Spleen (tissue), 11 donors: ENCODE measurements at regions not wholly inside any gene's neighbourhood (a gene's known extent, or its start where the extent isn't known, plus 50 kb on each side); places are given as distances from the start of the nearest gene placed in this dataset.
A peak's percentile ranks its signal among the peaks of the same experiment; 100 is the strongest.

Experiments
- DNase-seq: peaks from one replicate; pipeline ENCODE4 v3.0.0-alpha.2; 2020
- H3K27ac ChIP-seq, 8 donors: fragments of 200-600 bp; sonication (generic) in 7 of 8; 1 replicate in 4 of 8; 2 replicates in 4 of 8; pipeline versions ENCODE4 v1.5.0 to v1.8.0; 2016 to 2021; ENCODE audit warnings: inconsistent platforms in 4 of 8, mild to moderate bottlenecking in 4 of 8, moderate library complexity in 1 of 8
- H3K27me3 ChIP-seq, 7 donors: fragments of 200-600 bp; sonication (generic) in 6 of 7; replicated peaks in 1 of 7; 1 replicate in 4 of 7; 2 replicates in 3 of 7; pipeline versions ENCODE4 v1.5.0 to v1.8.0; 2016 to 2021; ENCODE audit warnings: inconsistent platforms in 3 of 7, mild to moderate bottlenecking in 1 of 7
- H3K36me3 ChIP-seq, 6 donors: fragments of 200-600 bp; sonication (generic) in 5 of 6; 1 replicate in 4 of 6; 2 replicates in 2 of 6; pipeline versions ENCODE4 v1.5.0 to v1.8.0; 2016 to 2021; ENCODE audit warnings: inconsistent platforms in 2 of 6
- H3K4me1 ChIP-seq, 6 donors: fragments of 200-600 bp; sonication (generic) in 5 of 6; 1 replicate in 3 of 6; 2 replicates in 3 of 6; pipeline versions ENCODE4 v1.5.0 to v1.8.0; 2016 to 2021; ENCODE audit warnings: inconsistent platforms in 3 of 6
- H3K4me3 ChIP-seq, 8 donors: fragments of 200-600 bp; sonication (generic) in 7 of 8; 1 replicate in 4 of 8; 2 replicates in 4 of 8; pipeline versions ENCODE4 v1.5.0 to v1.8.0; 2016 to 2021; ENCODE audit warnings: inconsistent platforms in 4 of 8, mild to moderate bottlenecking in 4 of 8, moderate library complexity in 2 of 8
- H3K9me3 ChIP-seq, 8 donors: fragments of 200-600 bp; sonication (generic) in 7 of 8; 1 replicate in 4 of 8; 2 replicates in 4 of 8; pipeline versions ENCODE4 v1.5.0 to v1.8.0; 2016 to 2021; ENCODE audit warnings: inconsistent platforms in 4 of 8
- POLR2A ChIP-seq, 3 donors: fragments of 450-650 bp; IDR thresholded peaks; one replicate each; pipeline ENCODE4 v1.5.1; 2017; ENCODE audit warnings: antibody characterized with exemption in 3 of 3, mild to moderate bottlenecking in 1 of 3
- POLR2AphosphoS5 ChIP-seq, 3 donors: sonication (generic); formaldehyde crosslinking; IDR thresholded peaks; one replicate each; pipeline ENCODE4 v1.5.1; 2017; ENCODE audit warnings: antibody characterized with exemption in 3 of 3
- WGBS, 5 donors: extraction: QIAGEN DNeasy Blood & Tissue Kit in 3 of 5; methylation state at CpG; one replicate each; pipeline versions ENCODE4 v1.1.5 to v1.1.7; 2013 to 2018; 5-methylcytosine and 5-hydroxymethylcytosine counted together
- intact Hi-C: fragments of 100-400 bp; cut with DNase I; formaldehyde crosslinking; loops from one replicate; pipeline ENCODE4 v1.15.0; 2023; ENCODE audit warnings: low total_unique reads
- TF ChIP-seq, protein P1 (sequence below), 11 experiments: fragments of 200-600 bp in 7 of 11; fragments of 450-650 bp in 4 of 11; sonication (generic) in 4 of 11; IDR thresholded peaks in 8 of 11; conservative IDR thresholded peaks in 3 of 11; 1 replicate in 7 of 11; 2 replicates in 4 of 11; pipeline versions ENCODE4 v1.4.0 to v1.8.0; 2016 to 2021; ENCODE audit warnings: antibody characterized with exemption in 11 of 11, inconsistent platforms in 4 of 11, mild to moderate bottlenecking in 1 of 11
- donor health status: healthy with polysubstance abuse.
- donor health status: DM: no; HTN: no; CAD: no; lungs with moderate emphysema.
- donor health status: DM: no; HTN: no; CAD: no.
- donor health status: Bipolar disorder and iron deficiency.
- donor health status: healthy.
- donor health status: DM: no; HTN: no; CAD: no.
- donor health status: DM: yes; HTN: yes; CAD: no.

DNA sequence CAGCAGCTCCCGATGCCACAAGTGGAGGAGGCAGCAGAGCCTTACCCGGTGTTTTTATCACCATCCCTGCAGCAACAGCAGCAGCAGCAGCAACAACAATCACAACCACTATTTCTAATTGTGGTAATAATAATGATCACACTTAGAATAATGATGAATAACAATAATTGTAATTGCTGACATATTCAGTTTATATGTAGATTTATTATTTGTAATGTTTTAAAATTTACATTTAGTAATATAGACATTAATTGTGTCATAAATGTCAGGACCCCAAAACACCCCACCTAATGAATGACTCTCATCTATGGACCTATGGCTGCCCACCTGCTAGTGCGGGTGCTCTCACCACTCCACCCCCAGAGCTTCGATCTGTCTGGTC lies 170.0 kb downstream of the AHSP start:
- Histone ChIP-seq H3K9me3 (peaks cover 0 to 3% (median 0%) of the 10 kb centered on the region in 8 donors), H3K27ac (no peak overlapping the region), H3K4me3 (no peak overlapping the region), H3K27me3 (peaks cover 0 to 8% (median 0%) of the 10 kb centered on the region in 7 donors), H3K4me1 (peaks cover 9 to 51% (median 37%) of the 10 kb centered on the region in 6 donors), H3K36me3 (peaks cover 0 to 7% (median 1%) of the 10 kb centered on the region in 6 donors)
- WGBS, 5 donors = 90 to 93% (median 92%) methylated on average over 4 of the region's 4 CpGs
- no peak for DNase-seq
- TF ChIP-seq, protein P1, sequence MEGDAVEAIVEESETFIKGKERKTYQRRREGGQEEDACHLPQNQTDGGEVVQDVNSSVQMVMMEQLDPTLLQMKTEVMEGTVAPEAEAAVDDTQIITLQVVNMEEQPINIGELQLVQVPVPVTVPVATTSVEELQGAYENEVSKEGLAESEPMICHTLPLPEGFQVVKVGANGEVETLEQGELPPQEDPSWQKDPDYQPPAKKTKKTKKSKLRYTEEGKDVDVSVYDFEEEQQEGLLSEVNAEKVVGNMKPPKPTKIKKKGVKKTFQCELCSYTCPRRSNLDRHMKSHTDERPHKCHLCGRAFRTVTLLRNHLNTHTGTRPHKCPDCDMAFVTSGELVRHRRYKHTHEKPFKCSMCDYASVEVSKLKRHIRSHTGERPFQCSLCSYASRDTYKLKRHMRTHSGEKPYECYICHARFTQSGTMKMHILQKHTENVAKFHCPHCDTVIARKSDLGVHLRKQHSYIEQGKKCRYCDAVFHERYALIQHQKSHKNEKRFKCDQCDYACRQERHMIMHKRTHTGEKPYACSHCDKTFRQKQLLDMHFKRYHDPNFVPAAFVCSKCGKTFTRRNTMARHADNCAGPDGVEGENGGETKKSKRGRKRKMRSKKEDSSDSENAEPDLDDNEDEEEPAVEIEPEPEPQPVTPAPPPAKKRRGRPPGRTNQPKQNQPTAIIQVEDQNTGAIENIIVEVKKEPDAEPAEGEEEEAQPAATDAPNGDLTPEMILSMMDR (IDR thresholded peaks at IDR 0.05 in 8 of 11, conservative IDR thresholded peaks at IDR 0.05 in 3 of 11) = no peak
- TF ChIP-seq POLR2AphosphoS5 (IDR thresholded peaks at IDR 0.05) (no peak), POLR2A (IDR thresholded peaks at IDR 0.05) (no peak)
- intact Hi-C loops = no loop called here

DNA sequence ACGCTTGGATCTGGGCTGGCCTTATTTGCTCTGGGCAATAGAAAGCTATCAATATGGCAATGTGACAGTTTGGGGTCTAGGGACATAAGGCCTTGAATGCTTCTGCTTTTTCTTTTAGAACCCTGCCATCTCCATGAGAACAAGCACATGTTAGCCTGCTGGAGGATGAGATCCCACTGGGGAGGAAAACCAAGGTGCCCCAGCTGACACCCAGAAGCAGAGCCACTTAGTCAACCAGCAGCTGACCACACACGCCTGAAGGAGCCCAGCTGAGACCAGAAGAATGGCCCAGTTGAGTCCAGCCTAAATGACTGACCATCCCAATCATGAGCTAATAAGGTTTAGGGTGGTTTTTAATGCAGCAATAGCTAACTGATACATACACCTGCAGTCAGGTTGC lies 171.2 kb downstream of the AHSP start:
- peaks cover 0 to 8% (median 0%) of the 10 kb centered on the region in 7 donors for H3K27me3 ChIP-seq
- H3K4me3 ChIP-seq = no peak overlapping the region
- H3K27ac ChIP-seq = no peak overlapping the region
- 78 to 90% (median 86%) methylated on average over 2 of the region's 2 CpGs for WGBS, 5 donors
- no peak for DNase-seq
- H3K4me1 ChIP-seq = peaks cover 9 to 51% (median 37%) of the 10 kb centered on the region in 6 donors
- H3K9me3 ChIP-seq = no peaks in the 10 kb centered on the region
- H3K36me3 ChIP-seq = peaks cover 0 to 18% (median 12%) of the 10 kb centered on the region in 6 donors
- intact Hi-C loops = no loop called here
- no peak for TF ChIP-seq POLR2A (IDR thresholded peaks at IDR 0.05)
- TF ChIP-seq, protein P1 (IDR thresholded peaks at IDR 0.05 in 8 of 11, conservative IDR thresholded peaks at IDR 0.05 in 3 of 11) = no peak
- no peak for TF ChIP-seq POLR2AphosphoS5 (IDR thresholded peaks at IDR 0.05)

DNA sequence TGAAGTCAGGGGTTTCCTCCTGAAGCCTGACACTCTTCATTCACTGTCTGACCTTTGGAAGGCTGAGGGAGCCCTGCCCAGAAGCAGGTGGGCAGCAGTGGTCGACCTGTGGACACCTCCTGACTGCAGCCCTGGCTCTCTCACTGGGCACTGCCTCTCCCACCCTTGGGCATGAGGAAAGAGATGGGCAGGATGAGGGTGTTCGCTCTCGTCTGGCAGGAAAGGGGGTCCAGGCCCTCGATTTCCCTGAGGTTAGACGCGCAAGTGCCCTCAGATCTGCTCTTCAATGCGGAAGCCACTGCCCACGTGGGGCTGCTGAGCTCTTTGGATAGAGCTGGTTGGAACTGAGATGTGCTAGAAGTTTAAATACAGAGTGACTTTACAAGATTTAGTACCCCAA lies 171.9 kb downstream of the AHSP start:
- WGBS, 5 donors = 69 to 80% (median 77%) methylated on average over 6 to 8 of the region's 8 CpGs
- intact Hi-C loops = no loop called here
- no peak for TF ChIP-seq POLR2AphosphoS5 (IDR thresholded peaks at IDR 0.05)
- DNase-seq = no peak
- no peaks in the 10 kb centered on the region for H3K9me3 ChIP-seq
- peaks cover 0 to 8% (median 0%) of the 10 kb centered on the region in 7 donors for H3K27me3 ChIP-seq
- H3K4me3 ChIP-seq = peak overlapping the region in 1 of 8 donors; percentile 80
- H3K36me3 ChIP-seq = peaks cover 0 to 25% (median 18%) of the 10 kb centered on the region in 6 donors
- H3K4me1 ChIP-seq = peaks cover 9 to 51% (median 37%) of the 10 kb centered on the region in 6 donors
- H3K27ac ChIP-seq = no peak overlapping the region

GRCh38 chr16:31700200-31700529 lies 172.5 kb downstream of the AHSP start:
- peaks cover 0 to 31% (median 24%) of the 10 kb centered on the region in 6 donors for H3K36me3 ChIP-seq
- DNase-seq = no peak
- TF ChIP-seq POLR2AphosphoS5 (IDR thresholded peaks at IDR 0.05) (no peak), POLR2A (IDR thresholded peaks at IDR 0.05) (no peak)
- TF ChIP-seq, protein P1 (IDR thresholded peaks at IDR 0.05 in 8 of 11, conservative IDR thresholded peaks at IDR 0.05 in 3 of 11) = peak in 1 of 11 experiments; percentile 16
- intact Hi-C loops = no loop called here
- peak overlapping the region in 6 of 8 donors; percentile 77 to 87 (median 84) for H3K27ac ChIP-seq
- WGBS, 5 donors = 9 to 12% (median 11%) methylated on average over 8 of the region's 8 CpGs
- H3K4me1 ChIP-seq = peaks cover 9 to 47% (median 35%) of the 10 kb centered on the region in 6 donors
- H3K9me3 ChIP-seq = no peaks in the 10 kb centered on the region
- peak overlapping the region; percentile 71 to 89 (median 80) for H3K4me3 ChIP-seq
- peaks cover 0 to 8% (median 0%) of the 10 kb centered on the region in 7 donors for H3K27me3 ChIP-seq
